Upper lobe of left lung (tissue), 4 donors: ENCODE measurements at regions not wholly inside any gene's neighbourhood (a gene's known extent, or its start where the extent isn't known, plus 50 kb on each side); places are given as distances from the start of the nearest gene placed in this dataset.

Source experiments
- CTCF ChIP-seq, 6 experiments: fragments of 450-650 bp in 4 of 6; fragments of 200-600 bp in 2 of 6; sonication (generic) in 2 of 6; IDR thresholded peaks; one replicate each; pipeline ENCODE4 v1.5.1; 2016 to 2019; ENCODE audit warnings: antibody characterized with exemption in 6 of 6
- EP300 ChIP-seq, 4 donors: sonication (generic); formaldehyde crosslinking; IDR thresholded peaks; one replicate each; pipeline ENCODE4 v1.5.1; 2017; ENCODE audit warnings: antibody characterized with exemption in 4 of 4, control low read depth in 2 of 4
- POLR2A ChIP-seq, 4 donors: fragments of 450-650 bp; IDR thresholded peaks; one replicate each; pipeline ENCODE4 v1.5.1; 2016 to 2017; ENCODE audit warnings: antibody characterized with exemption in 4 of 4, mild to moderate bottlenecking in 2 of 4

- TF ChIP-seq CTCF (IDR thresholded peaks at IDR 0.05) (no peak), EP300 (IDR thresholded peaks at IDR 0.05) (no peak), POLR2A (IDR thresholded peaks at IDR 0.05) (no peak)
These were observed 59.4 kb upstream of the LRRC8B start for GRCh38 chr1:89465201-89465600.
